Stimulated activated naive CD4-positive, alpha-beta T cell treated with Interleukin-2 at 50 U/mL for 16 hours (primary cell): ENCODE measurements at regions not wholly inside any gene's neighbourhood (a gene's known extent, or its start where the extent isn't known, plus 50 kb on each side); places are given as distances from the start of the nearest gene placed in this dataset.

Experiments
- DNase-seq: peaks from one replicate; lab custom pipeline; 2025; lab: John Stamatoyannopoulos, UW

DNA sequence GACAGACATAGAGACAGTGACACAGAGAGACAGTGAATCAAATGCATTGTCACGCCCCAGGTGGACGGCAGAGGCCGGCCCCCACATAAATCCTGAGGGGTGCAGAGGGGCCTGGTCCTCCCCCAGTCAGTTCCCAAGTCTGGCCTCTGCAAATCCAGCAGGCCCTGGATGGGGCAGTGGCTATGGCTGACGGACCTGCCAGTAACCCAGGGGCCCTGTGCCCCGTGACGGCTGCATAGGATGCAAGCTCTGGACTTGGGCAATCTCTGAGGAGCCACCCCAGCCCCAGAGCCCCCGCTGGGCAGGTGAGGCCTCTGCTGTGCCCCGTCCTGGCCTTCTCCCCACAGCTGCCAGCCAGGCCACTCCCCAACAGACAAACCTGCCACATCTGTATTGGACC lies 204.5 kb downstream of the BRD1 start:
- DNase-seq, result no peak

- DNase-seq, result no peak
Measured at GRCh38 chr22:49622241-49623105, 205.2 kb downstream of the BRD1 start.

DNA sequence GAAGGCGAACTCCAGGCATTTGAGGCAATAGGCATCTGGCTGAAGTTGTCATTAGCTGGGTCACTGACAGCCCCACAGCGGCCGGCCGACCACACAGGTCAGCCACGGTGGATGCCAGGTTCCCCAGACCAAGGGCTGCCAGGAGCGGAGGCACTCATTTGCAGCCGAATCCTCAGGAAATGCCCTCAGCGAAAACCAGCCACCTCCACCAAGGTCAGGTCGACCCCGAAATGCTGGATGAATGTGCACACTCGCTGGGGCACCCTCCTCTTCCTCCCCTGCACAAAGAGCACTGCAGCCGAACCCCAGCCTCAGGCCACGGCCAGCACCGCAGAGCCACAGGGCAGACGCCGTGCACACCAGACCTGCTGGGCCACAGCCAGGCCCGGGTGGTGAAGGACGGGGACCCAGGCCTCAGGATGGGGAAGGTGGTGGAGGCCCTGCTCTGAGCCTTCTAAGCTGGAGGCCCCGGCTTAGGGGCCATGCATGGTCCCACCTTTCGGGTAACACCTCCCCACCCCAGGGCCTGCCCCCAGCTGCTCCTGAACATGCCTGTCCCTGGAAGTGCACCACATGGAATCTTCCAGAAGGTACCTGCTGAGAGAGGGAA lies 206.0 kb downstream of the BRD1 start:
- no peak for DNase-seq

DNA sequence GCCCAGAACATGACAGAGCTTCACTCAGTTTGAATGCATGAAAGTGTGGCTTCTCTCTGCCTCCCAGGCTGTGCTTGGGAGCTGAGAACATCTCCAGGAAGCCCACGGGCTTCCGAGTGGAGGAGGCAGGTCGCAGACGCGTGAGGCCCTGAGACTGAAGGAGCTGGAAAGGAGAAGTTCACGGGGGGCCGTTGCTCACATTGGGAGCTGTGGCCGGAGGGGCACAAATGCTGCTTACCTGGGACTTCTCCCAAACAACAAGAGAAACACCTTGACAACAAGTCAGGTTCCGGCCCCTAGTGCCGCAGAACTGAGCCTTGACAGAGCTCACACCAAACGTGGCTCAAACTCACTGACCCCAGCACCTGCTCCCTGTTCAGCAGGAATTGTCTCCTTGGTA lies 207.0 kb downstream of the BRD1 start:
- DNase-seq, result no peak

- no peak for DNase-seq
Measured at GRCh38 chr22:49620003-49620556, 207.6 kb downstream of the BRD1 start.

- DNase-seq, result no peak
Measured at GRCh38 chr22:49619301-49619700, 208.4 kb downstream of the BRD1 start.

- no peak for DNase-seq
Measured at GRCh38 chr22:49618677-49618953, 209.1 kb downstream of the BRD1 start.

- no peak for DNase-seq
Measured at GRCh38 chr22:49617866-49618676, 209.6 kb downstream of the BRD1 start.

DNA sequence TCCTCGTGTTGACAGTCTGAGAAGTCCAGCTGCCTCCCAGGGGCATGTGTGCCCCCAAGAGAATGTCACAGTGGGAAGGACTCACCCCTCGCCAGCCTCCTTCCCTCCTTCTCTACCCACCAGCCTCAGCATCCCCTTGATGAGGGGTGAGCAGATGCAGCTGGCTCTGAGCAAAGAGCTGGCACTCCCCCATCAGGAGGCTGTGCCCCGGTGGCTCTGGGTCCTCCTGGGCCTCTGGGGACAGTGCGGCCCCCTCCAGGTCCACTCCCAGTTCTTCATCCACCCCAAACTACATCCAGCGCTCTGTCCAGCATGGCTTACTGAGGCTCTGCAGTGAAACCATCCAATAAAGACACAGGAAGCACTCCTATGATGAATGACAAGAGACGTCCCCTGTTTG lies 210.4 kb downstream of the BRD1 start:
- DNase-seq, result no peak

DNA sequence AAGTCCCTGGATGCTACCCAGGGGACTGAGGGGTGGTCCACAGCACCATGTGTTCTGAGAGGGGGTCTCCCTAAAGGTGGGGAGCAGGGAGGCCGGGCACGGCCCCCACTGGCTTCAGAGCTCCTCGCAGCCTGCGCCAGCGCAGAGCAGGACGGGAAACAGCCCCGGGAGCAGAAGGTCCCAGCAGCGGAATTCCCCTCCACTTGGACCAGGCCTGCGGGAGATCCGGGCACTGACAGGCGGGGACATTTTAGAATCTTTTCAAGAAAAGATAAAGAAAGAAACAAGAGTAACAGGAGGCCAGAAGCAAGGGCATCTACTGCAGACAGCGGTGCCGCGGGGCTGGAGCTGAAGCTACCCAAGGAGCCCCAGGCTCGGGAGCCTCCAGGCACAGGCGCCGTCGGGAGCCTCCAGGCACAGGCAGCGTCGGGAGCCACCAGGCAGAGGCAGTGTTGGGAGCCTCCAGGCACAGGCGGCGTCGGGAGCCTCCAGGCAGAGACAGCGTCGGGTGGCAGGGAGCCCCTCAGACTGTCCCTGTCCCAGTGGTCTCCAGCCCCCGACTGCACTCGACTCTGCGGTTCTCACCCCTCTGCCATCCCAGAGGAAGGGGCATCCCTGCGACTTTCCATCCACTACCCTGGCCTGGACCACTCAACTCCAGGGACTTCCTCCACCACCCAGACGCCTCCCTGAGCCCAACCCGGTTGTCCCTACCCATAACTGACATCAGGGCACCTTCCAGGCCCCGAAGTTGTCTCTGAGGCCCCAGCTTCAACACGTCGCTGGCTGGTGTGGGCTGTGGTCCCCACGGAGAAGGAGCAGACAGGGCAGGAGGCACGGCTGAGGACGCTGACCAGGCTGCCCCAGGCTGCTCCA lies 211.1 kb downstream of the BRD1 start:
- no peak for DNase-seq

GRCh38 chr22:49614966-49615965 lies 212.4 kb downstream of the BRD1 start:
- DNase-seq, result no peak

DNA sequence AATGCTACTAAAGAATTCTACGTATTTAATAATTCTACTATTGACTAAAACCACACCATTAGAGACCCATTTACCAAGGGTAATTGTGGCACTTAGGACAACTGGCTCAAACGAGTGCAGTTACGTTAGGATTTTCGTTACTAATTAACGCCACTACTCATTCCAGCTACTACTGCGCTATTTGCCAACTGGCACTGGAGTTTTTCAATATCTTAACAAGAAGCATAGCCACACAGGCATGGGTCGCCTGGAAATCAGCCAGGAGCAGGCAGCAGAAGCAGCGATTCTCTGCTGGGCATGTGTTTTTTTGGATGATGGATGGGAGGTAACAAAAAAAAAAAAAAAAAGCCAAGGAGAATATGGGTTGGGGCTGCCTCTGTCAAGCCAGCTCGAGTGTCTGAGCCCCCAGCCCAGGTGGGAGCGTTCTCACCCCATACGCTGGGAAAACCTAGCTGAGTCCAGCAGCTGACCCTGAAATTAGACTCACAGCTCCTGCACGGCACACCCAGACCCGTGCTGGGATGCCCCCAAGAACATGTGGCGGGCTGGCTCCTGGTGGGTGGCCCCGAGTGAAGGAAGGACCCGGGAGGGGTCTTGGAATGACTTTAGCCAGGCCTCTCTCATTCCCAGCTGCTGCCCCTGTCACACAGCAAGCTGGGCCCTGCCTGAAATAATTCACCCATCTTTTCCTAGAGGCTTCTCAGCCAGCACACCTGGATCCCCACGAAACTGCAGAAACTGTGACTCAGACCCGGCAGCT lies 214.0 kb downstream of the BRD1 start:
- DNase-seq, result no peak

- no peak for DNase-seq
Measured at GRCh38 chr22:49613108-49613507, 214.6 kb downstream of the BRD1 start.

- no peak for DNase-seq
Measured at GRCh38 chr22:49609207-49609876, 218.3 kb downstream of the BRD1 start.

DNA sequence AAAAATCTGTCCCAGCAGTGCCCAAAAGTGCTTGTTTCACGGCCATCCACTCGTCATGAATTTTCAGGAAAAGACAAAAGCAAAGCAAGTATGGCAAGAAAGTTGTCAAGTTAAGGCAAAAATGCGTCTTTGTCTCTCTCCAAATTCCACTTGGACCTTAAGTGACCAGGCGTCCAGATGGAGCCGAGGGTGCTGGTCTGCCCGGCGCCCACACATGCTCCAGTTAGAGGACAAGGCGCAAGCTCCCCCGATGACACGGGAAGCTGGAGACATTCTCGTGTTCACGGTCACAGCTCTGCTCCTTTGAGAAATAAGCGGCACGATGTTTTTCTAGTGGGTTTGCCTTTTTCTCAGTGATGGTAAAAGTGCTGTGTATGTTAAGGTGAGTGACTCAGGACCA lies 219.0 kb downstream of the BRD1 start:
- no peak for DNase-seq

GRCh38 chr22:49608228-49608627 lies 219.4 kb downstream of the BRD1 start:
- no peak for DNase-seq

- DNase-seq, result no peak
Measured at GRCh38 chr22:49607821-49608220, 219.9 kb downstream of the BRD1 start.

DNA sequence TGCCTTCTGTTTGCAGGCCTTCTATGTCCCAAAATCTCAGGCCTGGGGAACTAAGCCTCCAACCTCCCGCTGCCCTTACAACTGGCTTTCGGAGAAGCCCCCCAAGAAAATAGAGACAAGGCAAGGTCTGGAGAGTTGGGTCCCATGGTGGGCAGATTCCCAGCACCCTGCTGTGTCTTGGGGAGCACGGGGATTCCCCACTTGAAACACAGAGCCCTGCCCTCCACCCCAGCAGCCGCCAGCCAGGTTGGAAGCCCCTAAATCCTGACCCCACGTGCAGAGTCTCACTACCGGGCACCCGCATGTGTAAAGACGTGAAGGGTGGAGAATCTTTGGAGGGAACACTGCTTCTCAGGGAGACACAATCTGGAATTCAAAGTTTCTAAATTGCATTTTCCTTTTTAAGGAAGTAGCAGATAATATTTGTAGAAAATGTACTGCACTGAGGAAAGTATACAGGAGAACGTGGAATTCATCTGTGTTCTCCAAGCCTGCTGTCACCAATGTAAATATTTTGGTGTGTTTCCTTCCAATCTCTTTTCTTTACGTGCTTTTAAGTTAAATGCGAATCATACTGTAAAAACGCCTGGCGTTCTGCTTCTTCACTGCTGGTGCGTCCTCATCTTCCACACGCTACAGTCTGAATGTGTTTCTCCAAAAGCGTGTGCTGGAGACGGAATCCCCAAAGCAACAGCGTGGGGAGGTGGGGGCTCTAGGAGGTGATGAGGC lies 220.9 kb downstream of the BRD1 start:
- DNase-seq, result no peak
